GM18867 (cell line): ENCODE measurements at regions not wholly inside any gene's neighbourhood (a gene's known extent, or its start where the extent isn't known, plus 50 kb on each side); places are given as distances from the start of the nearest gene placed in this dataset.
"Not testable (repeated sequence)": the region's sequence is repeated elsewhere in the genome, so short reads cannot be mapped to it uniquely, and the experiment has no call there.

Experiments used
- ATAC-seq: cut with Tn5 transposase; IDR thresholded peaks from one replicate; pipeline ENCODE4 v1.9.1; 2021; ENCODE audit warnings: mild to moderate bottlenecking, moderate library complexity; ENCODE audit not compliant: unreplicated experiment

- no peak for ATAC-seq
These were observed 395.7 kb upstream of the PDE3A start for GRCh38 chr12:19972325-19973288.

DNA sequence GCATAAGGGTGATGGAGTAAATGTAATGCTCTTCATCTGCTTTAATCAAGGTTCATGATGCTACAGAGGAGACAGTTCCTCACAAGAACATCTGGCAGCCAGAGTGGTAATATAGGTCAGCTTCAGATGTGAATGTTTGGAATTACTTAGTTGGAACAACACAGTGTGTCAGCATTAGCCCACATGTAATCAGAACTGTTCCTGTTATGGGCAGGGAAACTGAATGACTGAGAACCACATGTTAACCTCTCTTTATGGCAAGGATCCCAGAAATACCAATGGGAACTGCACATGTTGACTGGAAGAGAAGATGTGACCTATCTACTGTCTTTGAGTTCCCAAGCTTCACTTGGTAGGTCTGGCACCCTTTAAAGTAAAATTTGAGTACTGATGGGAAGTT lies 390.1 kb upstream of the PDE3A start:
- ATAC-seq, result no peak

DNA sequence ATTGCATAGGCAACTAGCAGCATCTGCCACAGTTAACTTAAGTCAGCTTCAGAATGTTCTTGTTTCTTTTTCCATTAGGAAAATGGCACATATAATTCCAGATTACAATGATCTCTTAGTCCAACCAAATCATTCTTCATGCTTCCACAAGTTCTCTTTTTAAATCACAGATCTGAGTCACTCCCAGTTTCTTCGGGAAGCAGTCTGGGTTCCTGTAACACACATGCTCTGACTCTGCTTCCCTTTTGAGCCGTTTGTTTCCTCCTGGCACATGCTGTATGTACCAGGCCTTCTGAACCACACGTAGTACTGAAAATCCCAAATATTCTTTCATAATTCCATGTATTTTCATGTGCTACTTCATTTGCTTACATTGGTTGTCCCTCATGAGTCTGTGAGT lies 388.8 kb upstream of the PDE3A start:
- ATAC-seq, result no peak

DNA sequence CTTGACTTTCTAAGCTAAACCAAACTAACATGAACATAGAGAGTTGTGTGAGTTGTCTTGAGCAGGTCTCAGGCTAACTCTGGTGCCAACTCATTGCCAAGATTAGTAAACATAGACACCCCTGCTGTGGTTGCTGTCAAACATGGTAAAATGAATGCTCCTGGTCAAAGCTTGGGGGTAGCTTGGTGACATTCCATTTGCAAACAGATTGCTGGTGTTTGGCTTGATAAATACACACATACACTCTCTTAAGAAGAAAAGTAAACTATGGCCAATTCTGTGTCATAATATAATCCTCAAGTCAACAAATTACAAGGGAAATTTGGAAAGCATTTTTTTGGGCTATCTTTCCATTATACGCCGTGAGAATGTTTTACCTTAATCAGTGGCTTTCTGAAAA lies 386.4 kb upstream of the PDE3A start:
- ATAC-seq, result no peak

GRCh38 chr12:19988001-19988400 lies 380.3 kb upstream of the PDE3A start:
- no peak for ATAC-seq

GRCh38 chr12:19988459-19988873 lies 379.9 kb upstream of the PDE3A start:
- no peak for ATAC-seq

- ATAC-seq, result no peak
These were observed 379.4 kb upstream of the PDE3A start for GRCh38 chr12:19988948-19989347.

DNA sequence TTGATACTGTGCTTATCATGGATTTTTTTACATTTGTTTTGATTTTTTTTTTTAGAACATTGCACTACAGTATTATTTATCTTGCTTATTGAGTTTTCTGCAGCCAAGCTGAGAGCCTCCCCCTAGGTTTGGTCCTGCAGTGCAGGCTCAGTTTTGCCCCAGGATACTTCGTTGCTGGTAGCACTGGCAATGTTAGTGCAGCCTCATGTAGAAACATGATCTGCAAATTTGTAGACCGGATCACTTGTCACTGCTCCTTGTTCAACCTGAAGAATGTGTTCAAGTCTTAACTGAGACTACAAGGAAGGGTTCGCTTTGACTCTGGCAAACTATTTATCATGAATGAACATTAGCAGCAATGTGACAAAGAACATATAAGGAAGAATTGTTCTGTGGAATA lies 377.2 kb upstream of the PDE3A start:
- no peak for ATAC-seq

GRCh38 chr12:19992311-19992710 lies 376.0 kb upstream of the PDE3A start:
- no peak for ATAC-seq

DNA sequence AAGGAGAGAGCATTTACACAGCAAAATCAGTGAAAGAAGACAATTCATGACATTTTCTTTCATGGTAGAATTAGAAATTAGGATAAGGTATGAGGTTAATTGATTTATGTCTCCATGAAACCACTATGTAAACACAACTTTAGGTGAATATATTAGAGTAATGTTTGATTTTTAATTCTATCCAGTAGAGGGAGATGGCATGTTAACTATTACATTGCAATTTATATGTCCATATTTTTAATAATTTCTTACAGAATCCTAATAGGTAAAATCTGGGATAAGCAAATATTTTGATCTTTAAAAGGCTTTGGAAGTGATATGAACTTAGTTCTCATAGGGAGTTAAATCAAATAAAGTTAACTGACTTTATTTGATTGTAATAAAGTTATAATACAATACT lies 373.4 kb upstream of the PDE3A start:
- ATAC-seq, result no peak

- ATAC-seq, result no peak
These were observed 370.5 kb upstream of the PDE3A start for GRCh38 chr12:19997656-19998400.

- no peak for ATAC-seq
These were observed 369.9 kb upstream of the PDE3A start for GRCh38 chr12:19998411-19998810.

DNA sequence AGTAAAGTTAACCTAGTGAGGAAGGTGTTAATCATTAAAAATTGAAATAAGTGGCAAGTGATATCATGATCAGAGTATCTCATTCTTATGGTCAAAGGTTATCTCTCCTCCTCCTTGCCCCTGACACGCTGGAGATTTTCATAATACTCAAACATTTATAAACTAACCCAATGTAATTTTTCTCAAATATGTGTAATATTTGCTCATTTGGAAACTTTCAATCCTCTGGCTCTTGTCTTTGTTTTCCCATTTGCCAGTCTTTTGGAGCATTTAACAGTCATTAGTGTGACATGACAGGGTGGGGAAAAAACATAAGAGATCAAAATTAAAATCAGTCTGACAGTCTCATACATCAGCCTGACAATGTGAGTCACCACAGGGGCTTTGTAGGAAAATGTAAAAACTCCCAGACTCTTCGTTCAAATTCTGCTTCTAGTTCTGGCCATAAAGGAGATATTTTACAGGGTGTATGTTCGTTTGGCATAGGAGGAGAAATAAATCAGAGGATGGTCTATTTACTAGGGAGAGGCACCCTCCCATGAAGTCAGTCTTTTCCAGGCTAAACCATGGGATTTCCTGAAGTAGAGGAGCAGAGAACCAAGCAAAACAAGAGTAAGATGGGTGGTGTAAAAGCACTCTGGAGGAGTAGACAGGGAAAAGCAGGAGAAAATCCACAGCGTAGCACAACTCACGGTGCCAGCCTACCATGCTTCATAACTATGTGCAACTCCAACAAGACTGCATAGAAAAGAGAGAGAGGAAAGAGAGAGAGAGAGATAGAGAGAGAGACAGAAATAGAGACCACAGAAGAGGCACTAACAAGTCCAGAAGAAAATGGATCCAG lies 369.2 kb upstream of the PDE3A start:
- no peak for ATAC-seq

DNA sequence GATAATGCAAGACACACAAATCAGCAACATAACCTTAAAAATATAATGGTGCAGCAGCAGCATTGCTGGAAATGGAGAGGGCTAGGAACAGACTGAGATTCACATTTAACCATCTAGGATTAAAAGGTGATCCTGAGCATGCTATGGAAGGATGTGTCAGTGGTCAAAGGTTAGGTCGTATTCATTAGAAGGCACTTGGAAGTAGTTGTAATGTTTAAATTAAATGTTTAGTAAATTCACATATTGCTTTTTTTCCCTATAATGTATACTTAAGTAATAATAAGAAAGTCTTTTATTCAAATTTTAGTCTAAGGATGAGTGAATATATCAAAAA lies 368.6 kb upstream of the PDE3A start:
- no peak for ATAC-seq

GRCh38 chr12:20000229-20000849 lies 368.0 kb upstream of the PDE3A start:
- ATAC-seq, result no peak

GRCh38 chr12:20003252-20003651 lies 365.1 kb upstream of the PDE3A start:
- ATAC-seq, result no peak

DNA sequence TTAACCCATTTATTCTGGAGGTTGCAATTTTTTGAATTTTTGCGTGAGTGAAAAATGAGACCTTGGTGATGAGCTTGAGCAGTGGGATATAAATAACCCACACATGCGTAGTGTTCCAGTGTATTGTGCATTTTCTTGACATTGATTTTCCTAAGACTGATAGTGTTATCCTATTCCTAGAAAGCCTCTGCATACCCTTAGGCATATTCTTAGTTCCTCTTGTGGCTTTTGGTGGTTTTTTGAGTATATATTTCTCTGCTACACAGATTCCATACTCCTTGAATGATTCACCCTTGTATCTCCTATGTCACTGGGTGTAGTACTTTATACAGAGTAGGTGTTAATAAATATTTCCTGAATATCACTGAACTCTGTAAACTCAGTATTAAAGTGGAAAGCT lies 363.4 kb upstream of the PDE3A start:
- no peak for ATAC-seq

- ATAC-seq, result no peak
These were observed 361.2 kb upstream of the PDE3A start for GRCh38 chr12:20006871-20007730.

GRCh38 chr12:20009965-20010364 lies 358.4 kb upstream of the PDE3A start:
- ATAC-seq, result not testable (repeated sequence)

GRCh38 chr12:20011200-20011599 lies 357.1 kb upstream of the PDE3A start:
- ATAC-seq, result no peak
